ENCODE measurements at regions not wholly inside any gene's neighbourhood (a gene's known extent, or its start where the extent isn't known, plus 50 kb on each side); places are given as distances from the start of the nearest gene placed in this dataset.

- no peak overlapping the region for H3K27ac Mint-ChIP-seq
- H3K4me1 Mint-ChIP-seq: no peaks in the 10 kb centered on the region
Observed at GRCh38 chr12:88951860-88952561, 371.7 kb upstream of the KITLG start.

GRCh38 chr12:88951177-88951576 is 370.9 kb upstream of the KITLG start:
- H3K4me1 Mint-ChIP-seq: no peaks in the 10 kb centered on the region
- H3K36me3 Mint-ChIP-seq: no peaks in the 10 kb centered on the region
- no peak overlapping the region for H3K27ac Mint-ChIP-seq
- peaks cover 4% of the 10 kb centered on the region for H3K27me3 Mint-ChIP-seq
- H3K9me3 Mint-ChIP-seq: peaks cover 2% of the 10 kb centered on the region
- no peak overlapping the region for H3K4me3 Mint-ChIP-seq

More at GRCh38 chr12:88951860-88952561, 371.7 kb upstream of the KITLG start:
- H3K27me3 Mint-ChIP-seq: peaks cover 1% of the 10 kb centered on the region
- no peaks in the 10 kb centered on the region for H3K36me3 Mint-ChIP-seq
- H3K9me3 Mint-ChIP-seq: no peaks in the 10 kb centered on the region
- no peak overlapping the region for H3K4me3 Mint-ChIP-seq

GRCh38 chr12:88947486-88948043 is 367.3 kb upstream of the KITLG start:
- peaks cover 7% of the 10 kb centered on the region for H3K9me3 Mint-ChIP-seq
- H3K4me1 Mint-ChIP-seq: no peaks in the 10 kb centered on the region
- H3K36me3 Mint-ChIP-seq: no peaks in the 10 kb centered on the region
- H3K27me3 Mint-ChIP-seq: peaks cover 6% of the 10 kb centered on the region
- H3K27ac Mint-ChIP-seq: no peak overlapping the region
- no peak overlapping the region for H3K4me3 Mint-ChIP-seq

GRCh38 chr12:88946372-88946997 is 366.2 kb upstream of the KITLG start:
- Mint-ChIP-seq H3K4me1 (no peaks in the 10 kb centered on the region), H3K9me3 (peaks cover 7% of the 10 kb centered on the region), H3K27me3 (peaks cover 6% of the 10 kb centered on the region), H3K27ac (no peak overlapping the region), H3K36me3 (no peaks in the 10 kb centered on the region), H3K4me3 (no peak overlapping the region)

- Mint-ChIP-seq H3K27ac (no peak overlapping the region), H3K9me3 (peaks cover 7% of the 10 kb centered on the region), H3K4me1 (no peaks in the 10 kb centered on the region), H3K36me3 (no peaks in the 10 kb centered on the region), H3K4me3 (no peak overlapping the region), H3K27me3 (peaks cover 6% of the 10 kb centered on the region)
Observed at GRCh38 chr12:88945051-88945732, 364.9 kb upstream of the KITLG start.

- H3K9me3 Mint-ChIP-seq: peaks cover 7% of the 10 kb centered on the region
- H3K27me3 Mint-ChIP-seq: peaks cover 6% of the 10 kb centered on the region
- no peaks in the 10 kb centered on the region for H3K4me1 Mint-ChIP-seq
Observed at GRCh38 chr12:88944397-88944796, 364.1 kb upstream of the KITLG start.

GRCh38 chr12:88940854-88941253 is 360.6 kb upstream of the KITLG start:
- Mint-ChIP-seq H3K9me3 (peaks cover 2% of the 10 kb centered on the region), H3K36me3 (no peaks in the 10 kb centered on the region), H3K27me3 (peaks cover 1% of the 10 kb centered on the region), H3K4me1 (no peaks in the 10 kb centered on the region), H3K27ac (no peak overlapping the region), H3K4me3 (no peak overlapping the region)

More at GRCh38 chr12:88944397-88944796, 364.1 kb upstream of the KITLG start:
- Mint-ChIP-seq H3K4me3 (no peak overlapping the region), H3K27ac (no peak overlapping the region), H3K36me3 (no peaks in the 10 kb centered on the region)

GRCh38 chr12:88935856-88936255 is 355.6 kb upstream of the KITLG start:
- Mint-ChIP-seq H3K9me3 (no peaks in the 10 kb centered on the region), H3K4me3 (no peak overlapping the region), H3K36me3 (no peaks in the 10 kb centered on the region), H3K4me1 (no peaks in the 10 kb centered on the region), H3K27me3 (peaks cover 1% of the 10 kb centered on the region), H3K27ac (no peak overlapping the region)

- Mint-ChIP-seq H3K27ac (no peak overlapping the region), H3K4me3 (no peak overlapping the region), H3K27me3 (peaks cover 1% of the 10 kb centered on the region), H3K4me1 (no peaks in the 10 kb centered on the region), H3K9me3 (no peaks in the 10 kb centered on the region), H3K36me3 (no peaks in the 10 kb centered on the region)
Observed at GRCh38 chr12:88934163-88934747, 354.0 kb upstream of the KITLG start.

- H3K4me3 Mint-ChIP-seq: no peak overlapping the region
- H3K27ac Mint-ChIP-seq: no peak overlapping the region
- H3K9me3 Mint-ChIP-seq: no peaks in the 10 kb centered on the region
- H3K36me3 Mint-ChIP-seq: no peaks in the 10 kb centered on the region
- no peaks in the 10 kb centered on the region for H3K4me1 Mint-ChIP-seq
- H3K27me3 Mint-ChIP-seq: no peaks in the 10 kb centered on the region
Observed at GRCh38 chr12:88932457-88932856, 352.2 kb upstream of the KITLG start.

- H3K4me1 Mint-ChIP-seq: no peaks in the 10 kb centered on the region
- H3K9me3 Mint-ChIP-seq: no peaks in the 10 kb centered on the region
- no peaks in the 10 kb centered on the region for H3K27me3 Mint-ChIP-seq
- H3K4me3 Mint-ChIP-seq: no peak overlapping the region
- no peak overlapping the region for H3K27ac Mint-ChIP-seq
- H3K36me3 Mint-ChIP-seq: no peaks in the 10 kb centered on the region
Observed at GRCh38 chr12:88931598-88931997, 351.3 kb upstream of the KITLG start.

GRCh38 chr12:88925454-88925853 is 345.2 kb upstream of the KITLG start:
- Mint-ChIP-seq H3K36me3 (no peaks in the 10 kb centered on the region), H3K4me1 (no peaks in the 10 kb centered on the region), H3K27ac (no peak overlapping the region), H3K27me3 (no peaks in the 10 kb centered on the region), H3K9me3 (no peaks in the 10 kb centered on the region), H3K4me3 (no peak overlapping the region)

- H3K4me3 Mint-ChIP-seq: no peak overlapping the region
- H3K4me1 Mint-ChIP-seq: no peaks in the 10 kb centered on the region
- no peak overlapping the region for H3K27ac Mint-ChIP-seq
- H3K36me3 Mint-ChIP-seq: no peaks in the 10 kb centered on the region
- no peaks in the 10 kb centered on the region for H3K27me3 Mint-ChIP-seq
- no peaks in the 10 kb centered on the region for H3K9me3 Mint-ChIP-seq
Observed at GRCh38 chr12:88924162-88924561, 343.9 kb upstream of the KITLG start.

- H3K4me1 Mint-ChIP-seq: no peaks in the 10 kb centered on the region
- H3K27ac Mint-ChIP-seq: no peak overlapping the region
- H3K9me3 Mint-ChIP-seq: no peaks in the 10 kb centered on the region
- no peak overlapping the region for H3K4me3 Mint-ChIP-seq
- no peaks in the 10 kb centered on the region for H3K27me3 Mint-ChIP-seq
- no peaks in the 10 kb centered on the region for H3K36me3 Mint-ChIP-seq
Observed at GRCh38 chr12:88923631-88924030, 343.4 kb upstream of the KITLG start.

GRCh38 chr12:88922816-88923215 is 342.5 kb upstream of the KITLG start:
- H3K4me1 Mint-ChIP-seq: no peaks in the 10 kb centered on the region
- no peak overlapping the region for H3K27ac Mint-ChIP-seq
- no peaks in the 10 kb centered on the region for H3K27me3 Mint-ChIP-seq
- H3K9me3 Mint-ChIP-seq: no peaks in the 10 kb centered on the region
- H3K4me3 Mint-ChIP-seq: no peak overlapping the region
- no peaks in the 10 kb centered on the region for H3K36me3 Mint-ChIP-seq
